HepG2 (cell line): ENCODE measurements at regions not wholly inside any gene's neighbourhood (a gene's known extent, or its start where the extent isn't known, plus 50 kb on each side); places are given as distances from the start of the nearest gene placed in this dataset.

ENCODE experiments used
- ATAC-seq: fragments of 200-7000 bp; cut with Tn5 transposase; 3 replicates; pipeline ENCODE4 v1.9.1; 2020; ENCODE audit warnings: mild to moderate bottlenecking, moderate library complexity
- BruUV-seq: library from RNA; stranded (reverse); fragments of 400-500 nt; replicated peaks from 2 replicates; lab custom pipeline; 2021; lab: Mats Ljungman, UMichigan
- CTCF ChIA-PET: fragments of 300-600 bp; formaldehyde crosslinking; extraction: SDS; loops from one replicate; lab custom pipeline; 2021; ENCODE audit warnings: low total read pairs, inconsistent platforms, low intra/inter-chr PET ratio; lab: Yijun Ruan, JAX
- POLR2A ChIA-PET: fragments of 350-600 bp; sonication (Branson Sonifier 250); formaldehyde crosslinking; loops from one replicate; lab custom pipeline; 2020; ENCODE audit warnings: antibody characterized with exemption, inconsistent platforms; lab: Yijun Ruan, JAX
- DNase-seq: peaks from one replicate; pipeline ENCODE4 v3.0.0-alpha.2; 2015; ENCODE audit warnings: low spot score
- FAIRE-seq: peaks from 3 replicates; lab custom pipeline; 2011; peaks lifted over from hg19 to GRCh38; lab: Jason Lieb, UNC
- H2AFZ ChIP-seq: one replicate; pipeline ENCODE4 v1.6.1; 2011; ENCODE audit warnings: low read length, inconsistent platforms
- H3K27ac ChIP-seq: fragments of 300-600 bp; 3 replicates; pipeline ENCODE4 v1.8.0; 2011; ENCODE audit warnings: mixed run types, mild to moderate bottlenecking, mixed read lengths, low read length, inconsistent platforms; ENCODE audit not compliant: insufficient read depth; ENCODE audit errors: extremely low read length
- H3K27me3 ChIP-seq, 2 experiments: fragments of 200-600 bp in 1 of 2; 2 replicates in 1 of 2; 3 replicates in 1 of 2; pipeline versions ENCODE4 v1.6.0 to v1.8.0; 2011; ENCODE audit warnings: low read length in 2 of 2, mild to moderate bottlenecking in 2 of 2, moderate library complexity in 2 of 2, inconsistent platforms in 1 of 2; ENCODE audit not compliant: insufficient read depth in 2 of 2, control insufficient read depth in 1 of 2
- H3K36me3 ChIP-seq, 2 experiments: fragments of 200-600 bp in 1 of 2; replicated peaks in 1 of 2; 2 replicates in 1 of 2; 3 replicates in 1 of 2; pipeline versions ENCODE4 v1.5.1 to v1.8.0; 2011; ENCODE audit warnings: low read length in 2 of 2, inconsistent platforms in 1 of 2; ENCODE audit not compliant: insufficient read depth in 2 of 2, control insufficient read depth in 1 of 2
- H3K4me1 ChIP-seq: 2 replicates; pipeline ENCODE4 v1.5.1; 2012; ENCODE audit warnings: low read length, inconsistent platforms; ENCODE audit not compliant: insufficient read depth
- H3K4me2 ChIP-seq: 2 replicates; pipeline ENCODE4 v1.6.0; 2011; ENCODE audit warnings: low read depth, low read length, inconsistent platforms
- H3K4me3 ChIP-seq, 3 experiments: fragments of 200-600 bp in 1 of 3; sonication (generic), shearing (Covaris generic) in 1 of 3; replicated peaks in 1 of 3; 2 replicates each; pipeline ENCODE4 v1.5.1; 2011 to 2016; ENCODE audit warnings: low read length in 3 of 3, inconsistent platforms in 2 of 3, low read depth in 2 of 3, mild to moderate bottlenecking in 2 of 3, control low read depth in 1 of 3, mixed read lengths in 1 of 3; ENCODE audit not compliant: insufficient read depth in 1 of 3
- H3K79me2 ChIP-seq: one replicate; pipeline ENCODE4 v1.6.1; 2011; ENCODE audit warnings: low read length, inconsistent platforms; ENCODE audit not compliant: insufficient read depth
- H3K9ac ChIP-seq: 2 replicates; pipeline ENCODE4 v1.6.0; 2011; ENCODE audit warnings: mild to moderate bottlenecking, low read depth, low read length, inconsistent platforms; ENCODE audit not compliant: insufficient read depth
- H3K9me3 ChIP-seq: 2 replicates; pipeline ENCODE4 v1.5.1; 2012; ENCODE audit warnings: mild to moderate bottlenecking, low read length
- H4K20me1 ChIP-seq: 2 replicates; pipeline ENCODE4 v1.6.0; 2011; ENCODE audit warnings: inconsistent platforms, mild to moderate bottlenecking, low read length, moderate library complexity; ENCODE audit not compliant: insufficient read depth
- ATF3 ChIP-seq: sonication (generic); formaldehyde crosslinking; IDR thresholded peaks from 2 replicates; pipeline ENCODE4 v1.4.0; 2020; ENCODE audit warnings: missing genetic modification reagents
- CCDC6 ChIP-seq: sonication (generic); formaldehyde crosslinking; IDR thresholded peaks from 2 replicates; pipeline ENCODE4 v1.8.1; 2022; ENCODE audit warnings: mild to moderate bottlenecking, missing genetic modification reagents, moderate library complexity
- CEBPB ChIP-seq: IDR thresholded peaks from 2 replicates; pipeline ENCODE4 v1.6.1; 2011; ENCODE audit warnings: low read depth, low read length, improper control_type of control experiment, borderline replicate concordance
- HNF4A ChIP-seq: sonication (generic); formaldehyde crosslinking; IDR thresholded peaks from 2 replicates; pipeline ENCODE4 v1.4.0; 2020; ENCODE audit warnings: missing genetic modification reagents
- MAFG ChIP-seq: sonication (generic); formaldehyde crosslinking; IDR thresholded peaks from 2 replicates; pipeline ENCODE4 v1.5.1; 2020; ENCODE audit warnings: mild to moderate bottlenecking, missing genetic modification reagents
- MIXL1 ChIP-seq: IDR thresholded peaks from 2 replicates; pipeline ENCODE4 v1.6.1; 2016
- NFE2 ChIP-seq: sonication (generic); formaldehyde crosslinking; IDR thresholded peaks from 2 replicates; pipeline ENCODE4 v1.4.0; 2020; ENCODE audit warnings: missing genetic modification reagents
- PHF21A ChIP-seq: sonication (generic); formaldehyde crosslinking; IDR thresholded peaks from 2 replicates; pipeline ENCODE4 v1.5.0; 2020; ENCODE audit warnings: mild to moderate bottlenecking, missing genetic modification reagents
- RCOR2 ChIP-seq: IDR thresholded peaks from 2 replicates; pipeline ENCODE4 v1.6.1; 2016; ENCODE audit warnings: missing biosample characterization, missing genetic modification reagents
- SIX1 ChIP-seq: sonication (generic); formaldehyde crosslinking; IDR thresholded peaks from 2 replicates; pipeline ENCODE4 v1.4.0; 2020; ENCODE audit warnings: missing genetic modification reagents, borderline replicate concordance
- SIX4 ChIP-seq: sonication (generic); formaldehyde crosslinking; IDR thresholded peaks from 2 replicates; pipeline ENCODE4 v1.4.0; 2020; ENCODE audit warnings: missing genetic modification reagents
- XRCC5 ChIP-seq: fragments of 200-400 bp; formaldehyde crosslinking; optimal IDR thresholded peaks from 2 replicates; pipeline ENCODE3; 2017; ENCODE audit warnings: mild to moderate bottlenecking, low read length
- ZMYM3 ChIP-seq: sonication (generic); formaldehyde crosslinking; IDR thresholded peaks from 2 replicates; pipeline ENCODE4 v1.5.1; 2020; ENCODE audit warnings: mild to moderate bottlenecking, missing genetic modification reagents
- ZNF138 ChIP-seq: sonication (generic); formaldehyde crosslinking; IDR thresholded peaks from 2 replicates; pipeline ENCODE4 v1.5.0; 2020; ENCODE audit warnings: mild to moderate bottlenecking, low read depth, missing genetic modification reagents
- ZNF18 ChIP-seq: sonication (generic); formaldehyde crosslinking; IDR thresholded peaks from 2 replicates; pipeline ENCODE4 v1.8.0; 2022; ENCODE audit warnings: mild to moderate bottlenecking, missing genetic modification reagents; ENCODE audit not compliant: insufficient replicate concordance
- ZNF292 ChIP-seq: sonication (generic); formaldehyde crosslinking; IDR thresholded peaks from 2 replicates; pipeline ENCODE4 v1.8.1; 2022; ENCODE audit warnings: mild to moderate bottlenecking, low read depth, missing genetic modification reagents, borderline replicate concordance
- ZNF644 ChIP-seq: IDR thresholded peaks from 2 replicates; pipeline ENCODE4 v1.6.1; 2016; ENCODE audit warnings: low read depth
- WGBS: methylation state at CpG from one replicate; pipeline ENCODE4 v1.1.6; 2017; ENCODE audit warnings: low lambda C conversion rate; 5-methylcytosine and 5-hydroxymethylcytosine counted together
- in situ Hi-C: cut with HindIII; loops from 2 replicates; pipeline ENCODE4 v1.10.0; 2017; ENCODE audit warnings: low pct_unique_long_range_greater_than_20kb; ENCODE audit not compliant: extremely low pct_ligation_motif_present
- intact Hi-C: fragments of 100-400 bp; cut with micrococcal nuclease; formaldehyde crosslinking; loops from one replicate; pipeline ENCODE4 v1.10.0; 2022; ENCODE audit not compliant: unreplicated experiment
- TF ChIP-seq, protein P1 (sequence below): sonication (generic); formaldehyde crosslinking; IDR thresholded peaks from 2 replicates; pipeline ENCODE4 v1.5.1; 2020; ENCODE audit warnings: mild to moderate bottlenecking, moderate library complexity, missing genetic modification reagents
- TF ChIP-seq, protein P2 (sequence below): sonication (generic); formaldehyde crosslinking; IDR thresholded peaks from 2 replicates; pipeline ENCODE4 v1.5.0; 2020; ENCODE audit warnings: mild to moderate bottlenecking, missing genetic modification reagents, moderate library complexity

DNA sequence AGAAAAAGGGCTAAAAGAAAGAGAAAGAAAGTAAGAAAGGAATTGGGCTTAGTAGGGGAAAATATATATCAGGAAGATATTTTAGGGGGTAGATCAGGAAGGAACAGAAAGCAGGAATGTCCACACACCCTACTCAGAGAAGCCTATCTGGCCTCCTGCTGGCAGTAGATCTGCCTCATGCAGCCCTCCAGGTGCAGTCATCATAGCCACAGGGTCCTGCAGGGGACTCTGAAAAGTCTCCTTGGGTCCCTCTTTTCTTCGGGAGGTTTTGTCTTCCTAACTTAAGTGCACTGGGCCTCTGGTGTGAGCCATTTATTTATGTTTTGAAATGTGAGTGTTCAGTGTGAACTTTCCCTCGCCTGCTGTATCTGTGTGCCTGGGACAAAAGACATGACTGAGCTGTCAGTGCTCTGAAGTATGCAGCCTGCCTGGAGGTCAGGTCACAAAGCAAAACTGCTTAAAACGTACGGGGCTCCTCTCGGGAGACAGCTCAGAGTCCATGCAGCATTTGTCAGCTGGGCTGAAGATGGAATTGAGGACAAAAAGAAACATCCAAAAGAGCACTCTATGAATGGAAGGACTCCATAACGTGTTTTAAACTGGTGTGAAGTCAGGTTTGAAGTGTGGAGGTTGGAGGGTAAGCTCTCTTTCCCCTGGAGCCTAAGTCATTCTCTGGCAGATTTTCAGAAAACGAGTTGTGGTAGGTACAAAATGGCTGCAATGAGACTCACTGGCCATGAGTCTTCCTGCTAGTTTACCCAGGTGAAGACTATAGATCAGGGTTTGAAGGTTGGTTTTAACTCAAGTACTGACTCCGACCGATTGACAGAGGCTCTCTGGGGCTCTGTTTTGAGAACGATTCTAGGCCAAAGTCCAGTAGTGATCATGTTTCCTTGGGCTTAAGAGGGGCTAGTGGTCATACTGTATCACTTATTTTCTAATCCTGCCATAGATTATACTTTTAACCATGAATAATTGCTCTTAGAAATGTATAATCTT lies 151.8 kb upstream of the GDNF start:
- H3K9ac ChIP-seq: no peak overlapping the region; the same call in 1 of the 2 replicates
- WGBS: 2% methylated on average over 10 of the region's 10 CpGs
- BruUV-seq: no TSS peak
- peak overlapping the region; percentile 11 to 53 (median 33); a peak in 4 of 6 replicates for H3K4me3 ChIP-seq
- peak overlapping the region; percentile 91 for H2AFZ ChIP-seq
- H3K36me3 ChIP-seq: no peaks in the 10 kb centered on the region
- FAIRE-seq: no peak
- H3K27me3 ChIP-seq: peaks cover 0 to 8% of the 10 kb centered on the region in 2 experiments; a peak in 2 of 5 replicates
- H3K27ac ChIP-seq: no peak overlapping the region
- intact Hi-C loops: no loop called here
- in situ Hi-C loops: no loop called here
- peak; percentile 92 for ATAC-seq
- H4K20me1 ChIP-seq: no peaks in the 10 kb centered on the region
- H3K79me2 ChIP-seq: no peaks in the 10 kb centered on the region
- H3K4me1 ChIP-seq: peaks cover 42% of the 10 kb centered on the region
- H3K4me2 ChIP-seq: peak overlapping the region; percentile 85
- no peaks in the 10 kb centered on the region for H3K9me3 ChIP-seq
- POLR2A ChIA-PET: no interaction called here
- CTCF ChIA-PET: no interaction called here
- DNase-seq: peak; percentile 9
- TF ChIP-seq PHF21A (CRISPR knock-in tag): 0 out of 2 replicates have a peak, but pooled peaks have one; percentile 17
- peak; percentile 99 for TF ChIP-seq ZNF18
- TF ChIP-seq SIX1: peak; percentile 82; the same call in 1 of the 2 replicates
- TF ChIP-seq HNF4A (CRISPR knock-in tag): peak; percentile 46
- no peak for TF ChIP-seq ZNF138 (CRISPR knock-in tag)
- no peak for TF ChIP-seq RCOR2 (CRISPR knock-in tag)
- peak; percentile 63; the same call in 1 of the 2 replicates for TF ChIP-seq ZNF292 (CRISPR knock-in tag)
- peak; percentile 37 for TF ChIP-seq XRCC5
- TF ChIP-seq CCDC6 (CRISPR knock-in tag): no peak
- TF ChIP-seq ATF3 (CRISPR knock-in tag): no peak
- no peak for TF ChIP-seq MIXL1
- no peak for TF ChIP-seq NFE2 (CRISPR knock-in tag)
- no peak for TF ChIP-seq CEBPB
- 0 out of 2 replicates have a peak, but pooled peaks have one; percentile 26 for TF ChIP-seq SIX4 (CRISPR knock-in tag)
- peak; percentile 62; the same call in 1 of the 2 replicates for TF ChIP-seq ZNF644
- TF ChIP-seq, protein P1, sequence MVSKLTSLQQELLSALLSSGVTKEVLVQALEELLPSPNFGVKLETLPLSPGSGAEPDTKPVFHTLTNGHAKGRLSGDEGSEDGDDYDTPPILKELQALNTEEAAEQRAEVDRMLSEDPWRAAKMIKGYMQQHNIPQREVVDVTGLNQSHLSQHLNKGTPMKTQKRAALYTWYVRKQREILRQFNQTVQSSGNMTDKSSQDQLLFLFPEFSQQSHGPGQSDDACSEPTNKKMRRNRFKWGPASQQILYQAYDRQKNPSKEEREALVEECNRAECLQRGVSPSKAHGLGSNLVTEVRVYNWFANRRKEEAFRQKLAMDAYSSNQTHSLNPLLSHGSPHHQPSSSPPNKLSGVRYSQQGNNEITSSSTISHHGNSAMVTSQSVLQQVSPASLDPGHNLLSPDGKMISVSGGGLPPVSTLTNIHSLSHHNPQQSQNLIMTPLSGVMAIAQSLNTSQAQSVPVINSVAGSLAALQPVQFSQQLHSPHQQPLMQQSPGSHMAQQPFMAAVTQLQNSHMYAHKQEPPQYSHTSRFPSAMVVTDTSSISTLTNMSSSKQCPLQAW: no peak
- TF ChIP-seq, protein P2, sequence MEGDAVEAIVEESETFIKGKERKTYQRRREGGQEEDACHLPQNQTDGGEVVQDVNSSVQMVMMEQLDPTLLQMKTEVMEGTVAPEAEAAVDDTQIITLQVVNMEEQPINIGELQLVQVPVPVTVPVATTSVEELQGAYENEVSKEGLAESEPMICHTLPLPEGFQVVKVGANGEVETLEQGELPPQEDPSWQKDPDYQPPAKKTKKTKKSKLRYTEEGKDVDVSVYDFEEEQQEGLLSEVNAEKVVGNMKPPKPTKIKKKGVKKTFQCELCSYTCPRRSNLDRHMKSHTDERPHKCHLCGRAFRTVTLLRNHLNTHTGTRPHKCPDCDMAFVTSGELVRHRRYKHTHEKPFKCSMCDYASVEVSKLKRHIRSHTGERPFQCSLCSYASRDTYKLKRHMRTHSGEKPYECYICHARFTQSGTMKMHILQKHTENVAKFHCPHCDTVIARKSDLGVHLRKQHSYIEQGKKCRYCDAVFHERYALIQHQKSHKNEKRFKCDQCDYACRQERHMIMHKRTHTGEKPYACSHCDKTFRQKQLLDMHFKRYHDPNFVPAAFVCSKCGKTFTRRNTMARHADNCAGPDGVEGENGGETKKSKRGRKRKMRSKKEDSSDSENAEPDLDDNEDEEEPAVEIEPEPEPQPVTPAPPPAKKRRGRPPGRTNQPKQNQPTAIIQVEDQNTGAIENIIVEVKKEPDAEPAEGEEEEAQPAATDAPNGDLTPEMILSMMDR (CRISPR knock-in tag): 0 out of 2 replicates have a peak, but pooled peaks have one; percentile 11
- 0 out of 2 replicates have a peak, but pooled peaks have one; percentile 14 for TF ChIP-seq ZMYM3
- TF ChIP-seq MAFG (CRISPR knock-in tag): no peak
